Osteoblast (primary cell): ENCODE measurements at regions not wholly inside any gene's neighbourhood (a gene's known extent, or its start where the extent isn't known, plus 50 kb on each side); places are given as distances from the start of the nearest gene placed in this dataset.

Experiments used
- DNase-seq: peaks from one replicate; pipeline ENCODE4 v3.0.0; 2011; ENCODE audit warnings: low spot score, mixed read lengths; ENCODE audit not compliant: insufficient read length; ENCODE audit errors: missing footprints
- H2AFZ ChIP-seq: 2 replicates; pipeline ENCODE4 v1.6.0; 2011; ENCODE audit warnings: mild to moderate bottlenecking, low read length
- H3K27ac ChIP-seq: 2 replicates; pipeline ENCODE4 v1.5.1; 2011; ENCODE audit warnings: mild to moderate bottlenecking, low read depth, low read length, moderate library complexity
- H3K27me3 ChIP-seq: 2 replicates; pipeline ENCODE4 v1.6.0; 2012; ENCODE audit warnings: mild to moderate bottlenecking, control low read depth, inconsistent platforms, low read length, moderate library complexity; ENCODE audit not compliant: insufficient read depth
- H3K36me3 ChIP-seq: 2 replicates; pipeline ENCODE4 v1.5.1; 2011; ENCODE audit warnings: mild to moderate bottlenecking, low read length, control low read depth, moderate library complexity; ENCODE audit not compliant: insufficient read depth
- H3K4me1 ChIP-seq: 2 replicates; pipeline ENCODE4 v1.5.1; 2011; ENCODE audit warnings: mild to moderate bottlenecking, low read length, control low read depth, moderate library complexity; ENCODE audit not compliant: insufficient read depth
- H3K4me2 ChIP-seq: 2 replicates; pipeline ENCODE4 v1.6.0; 2011; ENCODE audit warnings: mild to moderate bottlenecking, low read length; ENCODE audit not compliant: insufficient read depth
- H3K4me3 ChIP-seq: fragments of 200-600 bp; sonication (generic); 3 replicates; pipeline ENCODE4 v1.5.1; 2012; ENCODE audit warnings: mild to moderate bottlenecking, low read length, inconsistent platforms; ENCODE audit not compliant: insufficient read depth
- H3K79me2 ChIP-seq: 2 replicates; pipeline ENCODE4 v1.6.0; 2012; ENCODE audit warnings: mild to moderate bottlenecking, low read length, control low read depth, inconsistent platforms; ENCODE audit not compliant: insufficient read depth
- H3K9me3 ChIP-seq: 2 replicates; pipeline ENCODE4 v1.5.1; 2011; ENCODE audit warnings: low read depth, low read length, control low read depth
- H4K20me1 ChIP-seq: 2 replicates; pipeline ENCODE4 v1.6.0; 2012; ENCODE audit warnings: mild to moderate bottlenecking, low read length, control low read depth; ENCODE audit not compliant: insufficient read depth
- TF ChIP-seq, protein P1 (sequence below): IDR thresholded peaks from 2 replicates; pipeline ENCODE4 v1.5.1; 2011; ENCODE audit warnings: mild to moderate bottlenecking, low read depth, low read length, moderate library complexity; ENCODE audit errors: extremely low read depth

DNA sequence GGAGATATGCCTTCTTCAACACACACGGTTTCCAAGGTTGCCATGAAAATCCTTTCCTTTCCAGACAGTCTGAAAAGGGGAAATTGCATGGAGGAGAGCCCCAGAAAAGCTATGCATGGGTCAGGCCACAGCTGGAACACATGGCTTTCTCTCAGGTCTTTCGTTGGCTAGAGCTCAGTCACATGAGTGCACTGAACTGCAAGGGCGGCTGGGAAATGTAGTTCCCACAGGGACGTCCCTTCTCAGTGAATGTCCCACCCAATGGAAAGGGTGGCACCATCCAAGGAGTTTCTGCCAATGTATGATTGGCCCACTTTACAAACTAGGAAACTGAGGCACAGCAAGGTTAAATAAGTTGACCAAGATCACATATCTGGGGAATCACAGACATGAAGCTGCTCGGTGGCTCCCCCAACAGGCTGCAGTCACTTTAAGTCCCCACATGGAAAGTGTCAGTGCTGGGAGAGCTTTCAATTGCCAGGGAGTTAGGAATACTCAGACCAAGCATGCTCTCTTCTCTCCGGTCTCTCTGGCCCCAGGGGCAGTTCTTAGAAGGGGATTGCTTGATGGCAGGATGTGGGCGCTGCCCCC is 571.3 kb downstream of the GLRX3 start:
- Histone ChIP-seq H2AFZ (no peak overlapping the region), H4K20me1 (no peaks in the 10 kb centered on the region), H3K9me3 (no peaks in the 10 kb centered on the region), H3K27me3 (no peaks in the 10 kb centered on the region), H3K27ac (no peak overlapping the region), H3K4me2 (no peak overlapping the region), H3K4me3 (no peak overlapping the region), H3K36me3 (no peaks in the 10 kb centered on the region), H3K4me1 (no peaks in the 10 kb centered on the region), H3K79me2 (no peaks in the 10 kb centered on the region)
- TF ChIP-seq, protein P1, sequence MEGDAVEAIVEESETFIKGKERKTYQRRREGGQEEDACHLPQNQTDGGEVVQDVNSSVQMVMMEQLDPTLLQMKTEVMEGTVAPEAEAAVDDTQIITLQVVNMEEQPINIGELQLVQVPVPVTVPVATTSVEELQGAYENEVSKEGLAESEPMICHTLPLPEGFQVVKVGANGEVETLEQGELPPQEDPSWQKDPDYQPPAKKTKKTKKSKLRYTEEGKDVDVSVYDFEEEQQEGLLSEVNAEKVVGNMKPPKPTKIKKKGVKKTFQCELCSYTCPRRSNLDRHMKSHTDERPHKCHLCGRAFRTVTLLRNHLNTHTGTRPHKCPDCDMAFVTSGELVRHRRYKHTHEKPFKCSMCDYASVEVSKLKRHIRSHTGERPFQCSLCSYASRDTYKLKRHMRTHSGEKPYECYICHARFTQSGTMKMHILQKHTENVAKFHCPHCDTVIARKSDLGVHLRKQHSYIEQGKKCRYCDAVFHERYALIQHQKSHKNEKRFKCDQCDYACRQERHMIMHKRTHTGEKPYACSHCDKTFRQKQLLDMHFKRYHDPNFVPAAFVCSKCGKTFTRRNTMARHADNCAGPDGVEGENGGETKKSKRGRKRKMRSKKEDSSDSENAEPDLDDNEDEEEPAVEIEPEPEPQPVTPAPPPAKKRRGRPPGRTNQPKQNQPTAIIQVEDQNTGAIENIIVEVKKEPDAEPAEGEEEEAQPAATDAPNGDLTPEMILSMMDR = no peak
- DNase-seq = no peak

DNA sequence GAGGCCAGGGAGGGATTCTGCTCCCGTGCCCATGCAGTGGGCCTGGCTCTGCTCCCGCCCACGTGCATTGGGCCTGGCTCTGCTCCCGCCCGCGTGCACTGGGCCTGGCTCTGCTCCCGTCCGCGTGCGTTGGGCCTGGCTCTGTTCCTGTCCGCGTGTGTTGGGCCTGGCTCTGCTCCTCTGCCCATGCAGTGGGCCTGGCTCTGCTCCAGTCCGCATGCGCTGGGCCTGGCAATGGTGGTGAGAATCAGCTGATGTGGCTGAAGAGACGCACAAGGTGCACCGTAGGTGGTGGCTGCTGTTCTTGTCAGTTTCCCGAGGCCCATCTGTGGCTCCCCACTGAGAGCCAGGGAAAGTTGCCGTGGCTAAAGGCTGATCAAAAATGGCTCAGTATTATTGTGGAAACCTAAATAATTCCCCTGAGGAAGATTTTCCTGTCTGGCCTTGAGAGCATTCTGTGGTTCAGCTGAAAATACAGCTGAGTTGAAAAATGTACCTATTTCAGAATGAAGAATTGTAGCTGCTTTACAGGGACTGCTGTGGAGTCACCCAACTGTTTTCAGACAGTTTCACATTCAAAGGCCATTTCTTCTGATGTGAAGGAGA is 572.4 kb downstream of the GLRX3 start:
- Histone ChIP-seq H3K27ac (no peak overlapping the region), H3K4me2 (no peak overlapping the region), H3K79me2 (no peaks in the 10 kb centered on the region), H2AFZ (no peak overlapping the region), H3K4me1 (no peaks in the 10 kb centered on the region), H3K36me3 (no peaks in the 10 kb centered on the region), H3K4me3 (no peak overlapping the region), H3K9me3 (no peaks in the 10 kb centered on the region), H3K27me3 (no peaks in the 10 kb centered on the region), H4K20me1 (no peaks in the 10 kb centered on the region)
- TF ChIP-seq, protein P1 = no peak
- no peak for DNase-seq

DNA sequence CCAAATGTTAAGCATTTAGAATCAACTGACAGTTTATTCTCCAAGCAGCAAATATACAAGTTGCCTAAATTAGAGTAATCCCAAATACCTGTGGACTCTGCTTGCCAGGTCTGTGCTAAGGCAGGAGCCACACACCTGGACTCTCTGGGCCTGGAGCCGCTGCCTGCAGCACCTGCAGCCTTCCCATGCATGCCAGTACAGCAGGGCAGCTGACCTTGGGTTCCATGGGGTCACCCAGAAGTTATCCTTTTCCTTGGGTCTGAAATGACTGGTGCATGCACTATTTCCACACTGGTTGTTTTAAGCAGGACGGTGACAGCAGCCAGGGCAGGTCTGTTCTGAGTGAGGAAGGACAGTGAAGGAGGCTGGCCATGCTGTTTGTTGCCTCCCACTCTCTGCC is 573.2 kb downstream of the GLRX3 start:
- Histone ChIP-seq H3K4me2 (no peak overlapping the region), H3K9me3 (no peaks in the 10 kb centered on the region), H3K4me1 (no peaks in the 10 kb centered on the region), H2AFZ (no peak overlapping the region), H3K79me2 (no peaks in the 10 kb centered on the region), H3K27me3 (no peaks in the 10 kb centered on the region), H3K27ac (no peak overlapping the region), H4K20me1 (no peaks in the 10 kb centered on the region), H3K4me3 (no peak overlapping the region), H3K36me3 (no peaks in the 10 kb centered on the region)
- no peak for DNase-seq
- TF ChIP-seq, protein P1 = no peak

DNA sequence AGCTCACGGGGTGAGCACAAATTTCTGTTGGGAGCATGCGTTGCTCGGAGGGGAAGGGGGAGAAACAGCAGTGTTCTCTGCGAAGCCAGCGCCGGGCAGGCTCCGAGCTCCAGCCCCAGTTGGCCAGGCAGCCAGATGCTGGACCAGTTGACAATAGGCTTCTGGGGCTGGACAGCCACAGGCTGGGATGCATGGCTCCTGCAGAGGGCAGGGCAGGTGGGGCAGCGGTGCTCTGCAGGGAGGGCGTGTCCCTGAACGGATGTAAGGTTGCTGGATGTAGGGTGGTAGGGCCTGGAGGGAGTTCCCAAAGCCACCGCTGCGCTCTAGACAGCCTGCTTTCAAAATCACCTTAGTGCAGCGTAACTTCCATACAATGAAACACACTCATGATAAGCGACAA is 574.9 kb downstream of the GLRX3 start:
- no peaks in the 10 kb centered on the region for H3K79me2 ChIP-seq

More for the DNA sequence above, 574.9 kb downstream of the GLRX3 start:
- TF ChIP-seq, protein P1 = no peak
- no peak overlapping the region for H2AFZ ChIP-seq
- H3K27me3 ChIP-seq = no peaks in the 10 kb centered on the region
- H3K27ac ChIP-seq = no peak overlapping the region
- no peaks in the 10 kb centered on the region for H3K36me3 ChIP-seq
- H4K20me1 ChIP-seq = no peaks in the 10 kb centered on the region
- H3K4me1 ChIP-seq = no peaks in the 10 kb centered on the region
- H3K9me3 ChIP-seq = peaks cover 2% of the 10 kb centered on the region
- no peak overlapping the region for H3K4me2 ChIP-seq
- H3K4me3 ChIP-seq = no peak overlapping the region
- DNase-seq = no peak
